Neural cell (in vitro differentiated cells): ENCODE measurements at regions not wholly inside any gene's neighbourhood (a gene's known extent, or its start where the extent isn't known, plus 50 kb on each side); places are given as distances from the start of the nearest gene placed in this dataset.

Experiments used
- H2AFZ ChIP-seq: fragments of 200-600, 300-800 bp; sonication (generic), shearing (Covaris generic); 2 replicates; pipeline ENCODE4 v1.6.0; 2014; ENCODE audit warnings: low read depth, mild to moderate bottlenecking, antibody characterized with exemption, low read length, moderate library complexity
- H3F3A ChIP-seq: fragments of 200-600 bp; shearing (Covaris generic); 2 replicates; pipeline ENCODE4 v1.6.1; 2016; ENCODE audit warnings: mild to moderate bottlenecking, moderate library complexity, mixed read lengths, antibody characterized with exemption, low read length; ENCODE audit not compliant: insufficient read depth, poor library complexity, severe bottlenecking
- H3K27ac ChIP-seq: fragments of 200-600, 300-800 bp; sonication (generic), shearing (Covaris generic); 2 replicates; pipeline ENCODE4 v1.5.1; 2014; ENCODE audit warnings: mild to moderate bottlenecking, low read length, moderate library complexity
- H3K27me3 ChIP-seq: fragments of 300-800, 200-600 bp; sonication (generic), shearing (Covaris generic); 2 replicates; pipeline ENCODE4 v1.6.0; 2014; ENCODE audit warnings: mild to moderate bottlenecking, low read depth, low read length, moderate library complexity; ENCODE audit not compliant: insufficient read depth
- H3K36me3 ChIP-seq: fragments of 300-800, 200-600 bp; sonication (generic), shearing (Covaris generic); 2 replicates; pipeline ENCODE4 v1.5.1; 2014; ENCODE audit warnings: mild to moderate bottlenecking, antibody characterized with exemption, low read length, moderate library complexity; ENCODE audit not compliant: insufficient read depth
- H3K4me2 ChIP-seq: fragments of 300-800, 200-600 bp; sonication (generic), shearing (Covaris generic); 2 replicates; pipeline ENCODE4 v1.6.0; 2014; ENCODE audit warnings: mild to moderate bottlenecking, low read length
- H3K4me3 ChIP-seq: fragments of 300-800, 200-600 bp; sonication (generic), shearing (Covaris generic); 2 replicates; pipeline ENCODE4 v1.5.1; 2014; ENCODE audit warnings: mild to moderate bottlenecking, low read length, moderate library complexity
- H3K79me2 ChIP-seq: fragments of 200-600 bp; shearing (Covaris generic); replicated peaks from 2 replicates; pipeline ENCODE4 v1.6.0; 2014; ENCODE audit warnings: mild to moderate bottlenecking, low read length, moderate library complexity; ENCODE audit not compliant: insufficient read depth
- H3K9ac ChIP-seq: fragments of 300-800, 200-600 bp; sonication (generic), shearing (Covaris generic); 2 replicates; pipeline ENCODE4 v1.6.1; 2016; ENCODE audit warnings: mild to moderate bottlenecking, low read length, mixed read lengths
- H3K9me2 ChIP-seq: fragments of 200-600 bp; shearing (Covaris generic); 2 replicates; pipeline ENCODE4 v1.6.1; 2016; ENCODE audit warnings: mild to moderate bottlenecking, low read length, mixed read lengths; ENCODE audit not compliant: insufficient read depth
- H3K9me3 ChIP-seq: fragments of 200-600, 300-800 bp; sonication (generic), shearing (Covaris generic); 2 replicates; pipeline ENCODE4 v1.6.1; 2016; ENCODE audit warnings: mild to moderate bottlenecking, mixed run types, low read length, moderate library complexity, mixed read lengths
- H4K20me1 ChIP-seq: fragments of 200-600 bp; shearing (Covaris generic); 2 replicates; pipeline ENCODE4 v1.6.1; 2016; ENCODE audit warnings: mild to moderate bottlenecking, mixed run types; ENCODE audit not compliant: insufficient read depth
- CTCF ChIP-seq: fragments of 450-650 bp; IDR thresholded peaks from 2 replicates; pipeline ENCODE4 v1.5.1; 2014; ENCODE audit warnings: antibody characterized with exemption, mild to moderate bottlenecking, moderate library complexity; ENCODE audit not compliant: poor library complexity, severe bottlenecking
- EP300 ChIP-seq: fragments of 450-650 bp; conservative IDR thresholded peaks from 2 replicates; pipeline ENCODE4 v1.6.1; 2014; ENCODE audit warnings: antibody characterized with exemption, mild to moderate bottlenecking, moderate library complexity; ENCODE audit not compliant: poor library complexity, severe bottlenecking
- EZH2 ChIP-seq: fragments of 200-600, 300-800 bp; shearing (Covaris generic), sonication (generic); IDR thresholded peaks from 2 replicates; pipeline ENCODE4 v1.6.1; 2014; ENCODE audit warnings: antibody characterized with exemption, low read length, borderline replicate concordance, mild to moderate bottlenecking; ENCODE audit not compliant: insufficient read depth, poor library complexity, severe bottlenecking
- MXI1 ChIP-seq: fragments of 450-650 bp; conservative IDR thresholded peaks from 2 replicates; pipeline ENCODE4 v1.6.1; 2014; ENCODE audit warnings: antibody characterized with exemption, mild to moderate bottlenecking; ENCODE audit not compliant: poor library complexity, severe bottlenecking
- POLR2AphosphoS5 ChIP-seq: IDR thresholded peaks from 2 replicates; pipeline ENCODE4 v1.6.1; 2012
- RAD21 ChIP-seq: fragments of 450-650 bp; conservative IDR thresholded peaks from 2 replicates; pipeline ENCODE4 v1.6.1; 2014; ENCODE audit warnings: antibody characterized with exemption, mild to moderate bottlenecking, moderate library complexity
- REST ChIP-seq: IDR thresholded peaks from 2 replicates; pipeline ENCODE4 v1.6.1; 2012; ENCODE audit warnings: borderline replicate concordance
- SMC3 ChIP-seq: fragments of 450-650 bp; conservative IDR thresholded peaks from 2 replicates; pipeline ENCODE4 v1.6.1; 2014; ENCODE audit warnings: antibody characterized with exemption, mild to moderate bottlenecking, moderate library complexity; ENCODE audit not compliant: poor library complexity
- TAF1 ChIP-seq: IDR thresholded peaks from 2 replicates; pipeline ENCODE4 v1.6.1; 2012; ENCODE audit warnings: low read depth

- Histone ChIP-seq H3K4me3 (no peak overlapping the region), H3K27ac (no peak overlapping the region), H2AFZ (no peak overlapping the region), H3K36me3 (no peaks in the 10 kb centered on the region), H4K20me1 (no peaks in the 10 kb centered on the region), H3K9me3 (no peaks in the 10 kb centered on the region), H3K9ac (no peak overlapping the region), H3K9me2 (no peaks in the 10 kb centered on the region), H3K4me2 (no peak overlapping the region), H3K27me3 (no peaks in the 10 kb centered on the region), H3F3A (no peaks in the 10 kb centered on the region), H3K79me2 (no peaks in the 10 kb centered on the region)
- TF ChIP-seq EP300, result no peak
- TF ChIP-seq POLR2AphosphoS5, result no peak
- no peak for TF ChIP-seq SMC3
- TF ChIP-seq REST, result no peak
- TF ChIP-seq EZH2, result no peak
- no peak for TF ChIP-seq RAD21
- no peak for TF ChIP-seq MXI1
- TF ChIP-seq TAF1, result no peak
- no peak for TF ChIP-seq CTCF
Observed at GRCh38 chr4:159434114-159434870, 331.4 kb downstream of the RAPGEF2 start.

- no peak overlapping the region for H3K27ac ChIP-seq
- no peaks in the 10 kb centered on the region for H3F3A ChIP-seq
- H3K9me3 ChIP-seq, result no peaks in the 10 kb centered on the region
- H3K4me3 ChIP-seq, result no peak overlapping the region
- no peaks in the 10 kb centered on the region for H3K9me2 ChIP-seq
- H3K27me3 ChIP-seq, result no peaks in the 10 kb centered on the region
- no peak overlapping the region for H3K9ac ChIP-seq
- no peaks in the 10 kb centered on the region for H3K36me3 ChIP-seq
- no peak overlapping the region for H2AFZ ChIP-seq
- no peak overlapping the region for H3K4me2 ChIP-seq
- no peak for TF ChIP-seq TAF1
- TF ChIP-seq CTCF, result no peak
- TF ChIP-seq POLR2AphosphoS5, result no peak
- H4K20me1 ChIP-seq, result no peaks in the 10 kb centered on the region
- no peaks in the 10 kb centered on the region for H3K79me2 ChIP-seq
Observed at GRCh38 chr4:159434871-159435241, 332.0 kb downstream of the RAPGEF2 start.
